H1 (cell line): ENCODE measurements at regions not wholly inside any gene's neighbourhood (a gene's known extent, or its start where the extent isn't known, plus 50 kb on each side); places are given as distances from the start of the nearest gene placed in this dataset.

Source experiments
- CTCF ChIA-PET: fragments of 300-600 bp; sonication (Branson Sonifier 250); formaldehyde crosslinking; loops from one replicate; lab custom pipeline; 2021; ENCODE audit not compliant: partially characterized antibody; lab: Charles Lee
- POLR2A ChIA-PET: fragments of 300-600 bp; sonication (Branson Sonifier 250); formaldehyde crosslinking; loops from one replicate; lab custom pipeline; 2021; ENCODE audit warnings: inconsistent platforms; ENCODE audit not compliant: partially characterized antibody; lab: Charles Lee
- DNase-seq, 2 experiments: peaks; one replicate each; pipeline versions ENCODE4 v3.0.0 to v3.0.0-alpha.2; 2010 to 2022; ENCODE audit warnings: low spot score in 2 of 2, low read depth in 1 of 2, mixed read lengths in 1 of 2
- FAIRE-seq: peaks from 2 replicates; lab custom pipeline; 2011; peaks lifted over from hg19 to GRCh38; lab: Jason Lieb, UNC
- H2AFZ ChIP-seq: 2 replicates; pipeline ENCODE4 v1.8.1; 2012; ENCODE audit warnings: low read length, inconsistent platforms
- H2AK5ac ChIP-seq: 2 replicates; pipeline ENCODE4 v1.6.1; 2013; ENCODE audit warnings: low read depth, low read length
- H2BK120ac ChIP-seq: replicated peaks from 2 replicates; pipeline ENCODE3; 2013; ENCODE audit warnings: low read depth, low read length, inconsistent platforms
- H2BK12ac ChIP-seq: 2 replicates; pipeline ENCODE4 v1.6.1; 2013; ENCODE audit warnings: low read depth, low read length
- H2BK15ac ChIP-seq: 2 replicates; pipeline ENCODE4 v1.6.1; 2013; ENCODE audit warnings: low read length
- H2BK20ac ChIP-seq: 2 replicates; pipeline ENCODE4 v1.6.1; 2013; ENCODE audit warnings: low read length
- H2BK5ac ChIP-seq: 2 replicates; pipeline ENCODE4 v1.6.1; 2013; ENCODE audit warnings: low read depth, low read length
- H3K14ac ChIP-seq: 2 replicates; pipeline ENCODE4 v1.6.1; 2013; ENCODE audit warnings: inconsistent platforms; ENCODE audit not compliant: insufficient read length
- H3K18ac ChIP-seq: 2 replicates; pipeline ENCODE4 v1.6.1; 2013; ENCODE audit warnings: low read length; ENCODE audit errors: extremely low read depth
- H3K23ac ChIP-seq: 2 replicates; pipeline ENCODE4 v1.6.1; 2013; ENCODE audit warnings: inconsistent platforms; ENCODE audit not compliant: insufficient read length
- H3K23me2 ChIP-seq: 2 replicates; pipeline ENCODE4 v1.6.1; 2013; ENCODE audit warnings: low read depth, low read length
- H3K27ac ChIP-seq: 2 replicates; pipeline ENCODE4 v1.6.1; 2011; ENCODE audit warnings: low read depth, low read length, inconsistent platforms
- H3K27me3 ChIP-seq, 4 experiments: replicated peaks in 1 of 4; 1 replicate in 1 of 4; 2 replicates in 3 of 4; pipeline versions ENCODE4 v1.6.1 to v1.8.1; 2011 to 2013; ENCODE audit warnings: low read length in 3 of 4, mild to moderate bottlenecking in 3 of 4, inconsistent platforms in 2 of 4, mixed read lengths in 2 of 4, moderate library complexity in 1 of 4; ENCODE audit not compliant: control insufficient read depth in 3 of 4, insufficient read depth in 3 of 4; ENCODE audit errors: extremely low read depth in 1 of 4
- H3K36me3 ChIP-seq, 4 experiments: 2 replicates each; pipeline versions ENCODE4 v1.6.1 to v1.8.1; 2011 to 2013; ENCODE audit warnings: mild to moderate bottlenecking in 4 of 4, low read length in 3 of 4, moderate library complexity in 2 of 4, control low read depth in 1 of 4, inconsistent platforms in 1 of 4; ENCODE audit not compliant: insufficient read depth in 4 of 4, control insufficient read depth in 2 of 4
- H3K4ac ChIP-seq: replicated peaks from 2 replicates; pipeline ENCODE3; 2013; ENCODE audit warnings: low read length, low read depth, mixed read lengths, inconsistent platforms; ENCODE audit not compliant: insufficient read length
- H3K4me1 ChIP-seq, 4 experiments: replicated peaks in 1 of 4; 1 replicate in 1 of 4; 2 replicates in 3 of 4; pipeline versions ENCODE4 v1.6.1 to v1.8.1; 2011 to 2013; ENCODE audit warnings: low read length in 3 of 4, inconsistent platforms in 2 of 4, mixed read lengths in 1 of 4; ENCODE audit not compliant: insufficient read depth in 4 of 4, control insufficient read depth in 3 of 4
- H3K4me2 ChIP-seq, 2 experiments: 2 replicates each; pipeline versions ENCODE4 v1.6.1 to v1.8.1; 2011 to 2013; ENCODE audit warnings: low read depth in 2 of 2, low read length in 2 of 2, control low read depth in 1 of 2, inconsistent platforms in 1 of 2, mild to moderate bottlenecking in 1 of 2; ENCODE audit not compliant: insufficient read depth in 1 of 2
- H3K4me3 ChIP-seq, 4 experiments: fragments of 200-600, 300-600 bp in 1 of 4; sonication (generic), shearing (Covaris generic), sonication (Bioruptor Twin) in 1 of 4; 2 replicates each; pipeline versions ENCODE4 v1.5.1 to v1.8.1; 2011 to 2016; ENCODE audit warnings: low read length in 4 of 4, low read depth in 3 of 4, control low read depth in 2 of 4, inconsistent platforms in 2 of 4, mild to moderate bottlenecking in 2 of 4, mixed read lengths in 1 of 4, moderate library complexity in 1 of 4; ENCODE audit not compliant: insufficient read depth in 2 of 4; ENCODE audit errors: extremely low read depth in 1 of 4
- H3K56ac ChIP-seq: replicated peaks from 2 replicates; pipeline ENCODE3; 2013; ENCODE audit warnings: low read depth, mild to moderate bottlenecking, mixed read lengths, low read length, inconsistent platforms; ENCODE audit not compliant: insufficient read length
- H3K79me1 ChIP-seq: 2 replicates; pipeline ENCODE4 v1.6.1; 2013; ENCODE audit warnings: low read depth, low read length, control low read depth
- H3K79me2 ChIP-seq, 2 experiments: 2 replicates each; pipeline versions ENCODE4 v1.6.1 to v1.8.1; 2012 to 2013; ENCODE audit warnings: low read length in 2 of 2, mild to moderate bottlenecking in 2 of 2, inconsistent platforms in 1 of 2; ENCODE audit not compliant: insufficient read depth in 2 of 2, control insufficient read depth in 1 of 2
- H3K9ac ChIP-seq, 4 experiments: replicated peaks in 1 of 4; 1 replicate in 1 of 4; 2 replicates in 3 of 4; pipeline versions ENCODE4 v1.6.1 to v1.8.1; 2011 to 2013; ENCODE audit warnings: low read depth in 3 of 4, low read length in 3 of 4, control low read depth in 2 of 4, mild to moderate bottlenecking in 2 of 4, moderate library complexity in 2 of 4, inconsistent platforms in 1 of 4; ENCODE audit errors: extremely low read depth in 1 of 4
- H3K9me3 ChIP-seq, 2 experiments: 2 replicates each; pipeline versions ENCODE4 v1.6.1 to v1.8.1; 2012 to 2013; ENCODE audit warnings: mild to moderate bottlenecking in 2 of 2, moderate library complexity in 2 of 2, control low read depth in 1 of 2, inconsistent platforms in 1 of 2, low read depth in 1 of 2, low read length in 1 of 2, mixed read lengths in 1 of 2; ENCODE audit not compliant: insufficient read depth in 2 of 2
- H4K20me1 ChIP-seq, 2 experiments: replicated peaks in 1 of 2; 2 replicates each; pipeline versions ENCODE3 to v1.8.1; 2011 to 2013; ENCODE audit warnings: inconsistent platforms in 2 of 2, low read length in 2 of 2, mild to moderate bottlenecking in 1 of 2; ENCODE audit not compliant: insufficient read depth in 2 of 2, control insufficient read depth in 1 of 2
- H4K5ac ChIP-seq: 2 replicates; pipeline ENCODE4 v1.6.1; 2013; ENCODE audit warnings: low read length, low read depth, mixed read lengths, inconsistent platforms; ENCODE audit not compliant: insufficient read length
- H4K8ac ChIP-seq: 2 replicates; pipeline ENCODE4 v1.8.0; 2013; ENCODE audit warnings: mild to moderate bottlenecking, moderate library complexity, low read length, inconsistent platforms; ENCODE audit not compliant: insufficient read depth; ENCODE audit errors: extremely low read depth
- H4K91ac ChIP-seq: replicated peaks from 2 replicates; pipeline ENCODE3; 2013; ENCODE audit warnings: low read length, mixed read lengths, inconsistent platforms; ENCODE audit not compliant: insufficient read length
- CHD2 ChIP-seq: IDR thresholded peaks from 2 replicates; pipeline ENCODE4 v1.6.1; 2012; ENCODE audit warnings: low read length, improper control_type of control experiment
- KDM5A ChIP-seq: fragments of 200-600 bp; IDR thresholded peaks from 2 replicates; pipeline ENCODE4 v1.7.1; 2012; ENCODE audit warnings: mild to moderate bottlenecking, low read length, inconsistent platforms, mixed read lengths
- PHF8 ChIP-seq: fragments of 200-600 bp; sonication (generic); conservative IDR thresholded peaks from 2 replicates; pipeline ENCODE4 v1.7.1; 2012; ENCODE audit warnings: low read depth, mild to moderate bottlenecking, inconsistent platforms, low read length, moderate library complexity
- RAD21 ChIP-seq, 2 experiments: IDR thresholded peaks in 1 of 2; conservative IDR thresholded peaks in 1 of 2; 2 replicates each; pipeline ENCODE4 v1.6.1; 2011; ENCODE audit warnings: low read depth in 2 of 2, low read length in 2 of 2, improper control_type of control experiment in 1 of 2, inconsistent platforms in 1 of 2, mild to moderate bottlenecking in 1 of 2, moderate library complexity in 1 of 2
- SIN3A ChIP-seq, 2 experiments: IDR thresholded peaks in 1 of 2; conservative IDR thresholded peaks in 1 of 2; 2 replicates each; pipeline ENCODE4 v1.6.1; 2011 to 2012; ENCODE audit warnings: low read length in 2 of 2, improper control_type of control experiment in 1 of 2, low read depth in 1 of 2, mild to moderate bottlenecking in 1 of 2
- SIX5 ChIP-seq: IDR thresholded peaks from 2 replicates; pipeline ENCODE4 v1.6.1; 2011; ENCODE audit warnings: mild to moderate bottlenecking, low read depth, low read length
- SRF ChIP-seq: IDR thresholded peaks from 2 replicates; pipeline ENCODE4 v1.6.1; 2011; ENCODE audit warnings: mild to moderate bottlenecking, low read depth, low read length, moderate library complexity
- TAF1 ChIP-seq: IDR thresholded peaks from 2 replicates; pipeline ENCODE4 v1.6.1; 2011; ENCODE audit warnings: mild to moderate bottlenecking, low read depth, low read length
- TEAD4 ChIP-seq: IDR thresholded peaks from 2 replicates; pipeline ENCODE4 v1.6.1; 2012; ENCODE audit warnings: low read depth, low read length, inconsistent platforms, mixed read lengths
- WGBS, 2 experiments: shearing (Covaris generic) in 1 of 2; methylation state at CpG; one replicate each; pipeline versions ENCODE4 v1.1.6 to v1.1.7; 2013 to 2015; ENCODE audit warnings: low lambda C conversion rate in 2 of 2, mixed read lengths in 2 of 2, inconsistent platforms in 1 of 2, low coverage in 1 of 2, missing lambda C conversion rate in 1 of 2; ENCODE audit not compliant: insufficient replicate concordance in 2 of 2, insufficient coverage in 1 of 2, insufficient read length in 1 of 2; ENCODE audit errors: extremely low coverage in 1 of 2, missing lambda C conversion rate in 1 of 2; 5-methylcytosine and 5-hydroxymethylcytosine counted together

DNA sequence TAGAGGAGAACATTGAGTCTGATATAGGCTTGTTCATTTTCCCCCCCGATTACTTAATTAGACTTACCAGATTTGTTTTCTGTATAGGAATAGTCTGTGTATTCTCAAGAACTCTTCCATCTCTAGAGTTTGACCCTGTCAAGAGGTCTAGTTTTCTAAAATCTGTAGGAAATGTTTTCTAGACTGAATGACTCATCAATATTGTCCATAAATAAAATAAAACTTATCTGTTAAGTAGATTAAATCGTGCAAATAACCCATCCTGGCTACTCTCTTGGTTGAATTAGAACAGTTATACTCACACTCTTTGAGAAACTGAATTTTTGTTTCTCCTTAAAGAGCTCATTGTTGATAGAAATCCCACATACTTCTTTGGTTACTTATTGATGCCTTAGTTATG, 299.2 kb upstream of the CWC22 start:
- Histone ChIP-seq H3K23ac (no peak overlapping the region), H4K8ac (no peak overlapping the region), H3K23me2 (no peaks in the 10 kb centered on the region), H3K27me3 (no peaks in the 10 kb centered on the region), H3K4me3 (no peak overlapping the region), H2BK5ac (no peak overlapping the region), H3K27ac (no peak overlapping the region), H4K91ac (no peak overlapping the region), H2BK20ac (no peak overlapping the region), H3K4me2 (no peak overlapping the region), H4K5ac (no peak overlapping the region), H3K9ac (no peak overlapping the region), H3K14ac (no peak overlapping the region), H2BK12ac (no peak overlapping the region), H3K4me1 (no peaks in the 10 kb centered on the region), H3K79me2 (no peaks in the 10 kb centered on the region), H4K20me1 (no peaks in the 10 kb centered on the region), H3K36me3 (no peaks in the 10 kb centered on the region), H3K4ac (no peak overlapping the region), H2BK15ac (no peak overlapping the region), H3K56ac (no peak overlapping the region), H3K18ac (no peak overlapping the region), H2AFZ (no peak overlapping the region), H3K9me3 (no peaks in the 10 kb centered on the region), H2AK5ac (no peak overlapping the region), H2BK120ac (no peak overlapping the region), H3K79me1 (no peaks in the 10 kb centered on the region)
- ChIA-PET CTCF (no interaction called here), POLR2A (no interaction called here)
- no peak for FAIRE-seq
- DNase-seq = no peak
- TF ChIP-seq SRF = no peak
- no peak for TF ChIP-seq TAF1
- no peak for TF ChIP-seq KDM5A
- TF ChIP-seq PHF8 = no peak
- no peak for TF ChIP-seq SIN3A (conservative IDR thresholded peaks at IDR 0.05 in 1 of 2, IDR thresholded peaks at IDR 0.05 in 1 of 2; ENCODE audit: low read depth in 1 of 2, low read length in 2 of 2)
- TF ChIP-seq SIX5 = no peak
- TF ChIP-seq RAD21 (IDR thresholded peaks at IDR 0.05 in 1 of 2, conservative IDR thresholded peaks at IDR 0.05 in 1 of 2; ENCODE audit: low read depth in 2 of 2, low read length in 2 of 2) = no peak
- no peak for TF ChIP-seq TEAD4
- no peak for TF ChIP-seq CHD2
- WGBS, 2 experiments = 95% methylated on average over 2 of the region's 2 CpGs; no CpG with 5 or more reads in 1 of the 2 experiments
